ENCODE measurements at regions not wholly inside any gene's neighbourhood (a gene's known extent, or its start where the extent isn't known, plus 50 kb on each side); places are given as distances from the start of the nearest gene placed in this dataset.

DNA sequence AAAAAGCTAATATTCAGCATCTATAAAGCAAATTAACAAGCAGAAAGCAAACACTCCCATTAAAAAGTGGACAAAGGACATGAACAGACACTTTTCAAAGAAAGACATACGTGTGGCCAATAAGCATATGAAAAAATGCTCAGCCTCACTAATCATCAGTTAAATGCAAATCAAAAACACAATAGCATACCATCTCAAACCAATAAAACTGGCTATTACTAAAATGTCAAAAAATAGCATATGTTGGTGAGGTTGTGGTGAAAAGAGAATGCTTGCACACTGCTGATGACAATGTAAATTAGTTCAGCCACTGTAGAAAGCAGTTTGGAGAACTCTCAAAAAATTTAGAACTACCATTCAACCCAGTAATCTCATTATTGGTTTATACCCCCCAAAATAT is 284.6 kb upstream of the KCND2 start:
- TF ChIP-seq EZH2phosphoT487 (IDR thresholded peaks at IDR 0.05; ENCODE audit: unreplicated experiment) (no peak), CTCF (conservative IDR thresholded peaks at IDR 0.05; ENCODE audit: low read depth in 2 of 2) (no peak), EZH2 (IDR thresholded peaks at IDR 0.05; ENCODE audit: low read depth, unreplicated experiment) (no peak), JUNB (IDR thresholded peaks at IDR 0.05; ENCODE audit: unreplicated experiment) (no peak), ZNF462 (CRISPR knock-in tag; IDR thresholded peaks at IDR 0.05) (no peak), REST (IDR thresholded peaks at IDR 0.05; ENCODE audit: unreplicated experiment) (no peak), POLR2AphosphoS5 (IDR thresholded peaks at IDR 0.05; ENCODE audit: low read depth) (no peak), ZNF114 (CRISPR knock-in tag; IDR thresholded peaks at IDR 0.05) (no peak), CREB1 (CRISPR knock-in tag; IDR thresholded peaks at IDR 0.05; ENCODE audit: low read depth) (no peak), STAT1 (IDR thresholded peaks at IDR 0.05; ENCODE audit: unreplicated experiment) (no peak), NANOG (IDR thresholded peaks at IDR 0.05; ENCODE audit: borderline replicate concordance) (no peak), ZNF331 (CRISPR knock-in tag; IDR thresholded peaks at IDR 0.05; ENCODE audit: low read depth) (no peak)
- TF ChIP-seq, protein P1, sequence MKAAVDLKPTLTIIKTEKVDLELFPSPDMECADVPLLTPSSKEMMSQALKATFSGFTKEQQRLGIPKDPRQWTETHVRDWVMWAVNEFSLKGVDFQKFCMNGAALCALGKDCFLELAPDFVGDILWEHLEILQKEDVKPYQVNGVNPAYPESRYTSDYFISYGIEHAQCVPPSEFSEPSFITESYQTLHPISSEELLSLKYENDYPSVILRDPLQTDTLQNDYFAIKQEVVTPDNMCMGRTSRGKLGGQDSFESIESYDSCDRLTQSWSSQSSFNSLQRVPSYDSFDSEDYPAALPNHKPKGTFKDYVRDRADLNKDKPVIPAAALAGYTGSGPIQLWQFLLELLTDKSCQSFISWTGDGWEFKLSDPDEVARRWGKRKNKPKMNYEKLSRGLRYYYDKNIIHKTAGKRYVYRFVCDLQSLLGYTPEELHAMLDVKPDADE (IDR thresholded peaks at IDR 0.05), result no peak

Measured in GM23338 (cell line).